Activated naive CD4-positive, alpha-beta T cell treated with anti-CD3 and anti-CD28 coated beads, Interleukin-2, amount 50 U/mL, for 24 hours (primary cell): ENCODE measurements at regions not wholly inside any gene's neighbourhood (a gene's known extent, or its start where the extent isn't known, plus 50 kb on each side); places are given as distances from the start of the nearest gene placed in this dataset.
"Not testable (repeated sequence)": the region's sequence is repeated elsewhere in the genome, so short reads cannot be mapped to it uniquely, and the experiment has no call there.

Source experiments
- H3K27ac Mint-ChIP-seq: one replicate; pipeline ENCODE4 v1.8.0; 2021; ENCODE audit warnings: mild to moderate bottlenecking, mixed read lengths
- H3K27me3 Mint-ChIP-seq: one replicate; pipeline ENCODE4 v1.8.0; 2021; ENCODE audit warnings: mixed read lengths
- H3K36me3 Mint-ChIP-seq: one replicate; pipeline ENCODE4 v1.8.0; 2021; ENCODE audit warnings: mixed read lengths
- H3K4me1 Mint-ChIP-seq: one replicate; pipeline ENCODE4 v1.8.0; 2021; ENCODE audit warnings: mixed read lengths
- H3K4me3 Mint-ChIP-seq: one replicate; pipeline ENCODE4 v1.8.0; 2021; ENCODE audit warnings: mild to moderate bottlenecking, mixed read lengths
- H3K9me3 Mint-ChIP-seq: one replicate; pipeline ENCODE4 v1.8.0; 2021; ENCODE audit warnings: mixed read lengths

- Mint-ChIP-seq H3K9me3 (no peaks in the 10 kb centered on the region), H3K27me3 (peaks cover 7% of the 10 kb centered on the region), H3K27ac (no peak overlapping the region), H3K4me3 (no peak overlapping the region), H3K36me3 (no peaks in the 10 kb centered on the region), H3K4me1 (no peaks in the 10 kb centered on the region)
Measured at GRCh38 chr3:153864793-153865192, 256.4 kb upstream of the ARHGEF26 start.

- no peaks in the 10 kb centered on the region for H3K36me3 Mint-ChIP-seq
- no peaks in the 10 kb centered on the region for H3K4me1 Mint-ChIP-seq
- no peak overlapping the region for H3K27ac Mint-ChIP-seq
- no peaks in the 10 kb centered on the region for H3K9me3 Mint-ChIP-seq
- H3K4me3 Mint-ChIP-seq = no peak overlapping the region
- H3K27me3 Mint-ChIP-seq = peaks cover 14% of the 10 kb centered on the region
Measured at GRCh38 chr3:153866901-153867300, 254.3 kb upstream of the ARHGEF26 start.

DNA sequence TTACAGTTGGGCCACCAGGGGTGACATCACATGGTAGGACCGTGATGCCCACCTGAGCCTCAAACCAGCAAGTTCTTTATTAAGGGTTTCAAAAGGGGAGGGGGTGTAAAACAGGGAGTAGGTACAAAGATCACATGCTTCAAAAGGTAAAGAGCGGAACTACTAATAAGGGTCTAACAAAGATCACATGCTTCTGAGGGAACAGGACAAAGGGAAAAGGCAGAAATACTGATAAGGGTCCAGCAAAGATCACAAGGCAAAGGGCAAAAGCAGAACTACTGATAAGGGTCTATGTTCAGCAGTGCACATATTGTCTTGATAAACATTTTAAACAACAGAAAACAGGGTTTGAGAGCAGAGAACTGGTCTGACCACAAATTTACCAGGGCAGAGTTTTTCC, 246.8 kb upstream of the ARHGEF26 start:
- H3K9me3 Mint-ChIP-seq, H3K27ac Mint-ChIP-seq: not testable (repeated sequence)

DNA sequence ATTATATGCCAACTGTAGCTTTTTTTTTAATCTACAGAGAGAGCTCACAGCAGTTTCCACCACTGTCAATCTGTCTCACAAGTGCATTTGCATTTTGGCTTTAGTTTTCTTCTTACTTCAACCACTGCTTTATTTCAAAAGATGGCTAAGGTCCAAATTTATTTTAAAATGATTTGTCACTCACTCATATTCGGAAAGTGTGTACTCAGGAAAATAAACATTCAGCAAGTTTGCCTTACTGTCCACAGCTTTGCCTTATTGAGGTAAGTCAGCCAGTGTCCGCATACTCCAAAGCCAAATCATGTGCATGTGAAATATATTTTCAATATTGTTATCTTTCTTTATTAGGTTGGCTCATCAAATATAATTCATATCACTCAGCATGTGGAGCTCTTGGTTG, 240.7 kb upstream of the ARHGEF26 start:
- Mint-ChIP-seq H3K9me3 (no peaks in the 10 kb centered on the region), H3K36me3 (no peaks in the 10 kb centered on the region), H3K27me3 (peaks cover 15% of the 10 kb centered on the region), H3K4me3 (no peak overlapping the region), H3K27ac (no peak overlapping the region), H3K4me1 (no peaks in the 10 kb centered on the region)

More for the DNA sequence above, 246.8 kb upstream of the ARHGEF26 start:
- H3K36me3 Mint-ChIP-seq, H3K4me1 Mint-ChIP-seq, H3K4me3 Mint-ChIP-seq: not testable (repeated sequence)
- peaks cover 13% of the 10 kb centered on the region for H3K27me3 Mint-ChIP-seq

DNA sequence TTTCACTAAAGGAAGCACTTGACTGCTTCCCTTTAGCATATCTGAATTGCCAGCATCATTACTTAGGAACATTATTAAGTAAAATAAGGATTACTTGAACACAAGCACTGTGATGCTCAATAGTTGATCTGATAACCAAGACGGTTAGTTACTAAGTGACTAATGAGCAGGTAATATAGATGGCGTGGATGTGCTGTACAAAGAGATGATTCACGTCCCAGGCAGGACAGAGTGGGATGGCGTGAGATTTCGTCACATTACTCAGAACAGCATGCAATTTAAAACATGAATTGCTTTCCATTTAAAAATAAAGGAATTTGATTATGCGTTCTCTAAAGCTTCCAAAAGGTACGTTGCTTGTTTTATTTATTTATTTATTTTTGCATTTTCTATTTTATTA, 240.0 kb upstream of the ARHGEF26 start:
- peaks cover 15% of the 10 kb centered on the region for H3K27me3 Mint-ChIP-seq
- H3K4me3 Mint-ChIP-seq = no peak overlapping the region
- no peaks in the 10 kb centered on the region for H3K36me3 Mint-ChIP-seq
- H3K4me1 Mint-ChIP-seq = no peaks in the 10 kb centered on the region
- H3K27ac Mint-ChIP-seq = no peak overlapping the region
- no peaks in the 10 kb centered on the region for H3K9me3 Mint-ChIP-seq

DNA sequence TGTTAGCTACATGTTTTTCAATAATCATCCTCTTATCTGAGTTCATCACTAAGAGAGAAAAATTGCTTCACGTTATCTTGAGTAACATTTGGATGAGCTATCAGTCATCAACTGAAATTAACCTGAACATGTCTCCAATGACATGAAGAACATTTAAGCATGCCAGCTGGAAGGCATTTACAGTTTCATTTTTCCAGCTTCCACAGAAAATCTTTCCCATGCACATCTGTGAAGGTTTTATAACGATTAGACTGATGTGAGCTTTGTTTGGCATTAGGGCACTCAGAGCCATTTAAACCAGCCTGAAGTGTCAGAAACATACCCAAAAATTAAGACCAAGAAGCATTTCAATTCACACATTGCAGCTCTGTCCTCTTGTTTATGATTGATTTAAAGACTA, 235.8 kb upstream of the ARHGEF26 start:
- H3K27ac Mint-ChIP-seq = no peak overlapping the region

GRCh38 chr3:153889905-153890334, 231.3 kb upstream of the ARHGEF26 start:
- Mint-ChIP-seq H3K27ac (no peak overlapping the region), H3K9me3 (no peaks in the 10 kb centered on the region), H3K36me3 (no peaks in the 10 kb centered on the region), H3K4me1 (no peaks in the 10 kb centered on the region), H3K4me3 (no peak overlapping the region), H3K27me3 (peaks cover 4% of the 10 kb centered on the region)

More for the DNA sequence above, 235.8 kb upstream of the ARHGEF26 start:
- Mint-ChIP-seq H3K4me3 (no peak overlapping the region), H3K4me1 (no peaks in the 10 kb centered on the region), H3K9me3 (no peaks in the 10 kb centered on the region), H3K36me3 (no peaks in the 10 kb centered on the region), H3K27me3 (peaks cover 10% of the 10 kb centered on the region)

DNA sequence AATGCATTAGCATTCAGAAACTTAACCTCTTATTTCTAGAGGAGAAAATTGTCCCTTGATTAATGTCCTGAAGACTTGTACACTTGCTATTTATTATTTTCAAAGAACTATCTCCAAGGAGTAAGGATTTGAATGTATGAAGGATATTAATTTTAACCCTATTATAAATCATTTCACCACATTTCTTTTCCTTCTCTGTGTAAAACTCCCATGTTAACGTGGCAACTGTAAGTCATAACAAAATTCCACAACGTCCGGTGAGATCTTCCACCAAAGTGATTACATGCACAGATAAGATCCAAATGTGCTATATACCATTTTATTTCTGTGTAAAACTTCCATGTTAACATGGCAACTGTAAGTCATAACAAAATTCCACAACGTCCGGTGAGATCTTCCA, 229.1 kb upstream of the ARHGEF26 start:
- Mint-ChIP-seq H3K4me1 (no peaks in the 10 kb centered on the region), H3K36me3 (no peaks in the 10 kb centered on the region), H3K9me3 (no peaks in the 10 kb centered on the region)

DNA sequence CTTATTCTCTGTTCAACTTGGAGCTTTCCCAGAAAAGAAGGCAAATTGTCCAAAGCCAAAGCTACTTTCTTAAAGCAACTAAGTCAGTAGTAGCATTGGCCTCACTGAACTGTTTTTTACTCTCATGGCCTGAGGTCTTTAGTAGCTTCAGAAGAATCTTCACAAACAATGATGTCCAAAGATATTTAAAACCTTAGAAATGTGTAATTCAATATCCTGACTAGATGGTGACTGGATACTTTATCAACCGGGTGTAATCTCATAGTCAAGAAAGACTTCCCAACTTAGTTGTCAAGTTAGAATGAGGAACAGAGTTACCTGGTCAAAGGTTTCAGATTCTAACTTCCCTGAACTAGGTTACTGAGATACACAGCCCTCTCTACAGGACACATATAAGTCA, 226.3 kb upstream of the ARHGEF26 start:
- Mint-ChIP-seq H3K9me3 (no peaks in the 10 kb centered on the region), H3K4me1 (no peaks in the 10 kb centered on the region), H3K27ac (no peak overlapping the region), H3K27me3 (peaks cover 4% of the 10 kb centered on the region), H3K4me3 (no peak overlapping the region), H3K36me3 (no peaks in the 10 kb centered on the region)

More for the DNA sequence above, 229.1 kb upstream of the ARHGEF26 start:
- H3K27ac Mint-ChIP-seq = no peak overlapping the region
- H3K27me3 Mint-ChIP-seq = peaks cover 4% of the 10 kb centered on the region
- no peak overlapping the region for H3K4me3 Mint-ChIP-seq

DNA sequence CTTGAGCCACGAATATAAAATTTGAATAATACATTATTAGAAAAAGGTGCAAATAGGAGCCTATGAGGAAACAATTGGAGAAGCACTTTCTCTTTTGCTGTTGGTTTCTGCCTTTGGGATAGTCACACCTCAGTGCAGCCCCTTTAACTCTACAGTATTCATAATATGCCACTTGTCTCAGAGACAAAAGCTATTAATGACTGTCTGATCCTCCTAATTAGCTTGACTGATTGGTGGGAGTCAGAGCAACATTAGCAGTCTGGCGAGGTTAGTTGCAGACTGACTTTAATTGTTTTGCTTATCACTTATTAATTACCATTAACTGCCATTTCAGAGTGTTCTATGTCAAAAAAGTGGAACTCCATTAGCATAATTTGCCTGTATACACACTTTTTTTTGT, 225.0 kb upstream of the ARHGEF26 start:
- no peaks in the 10 kb centered on the region for H3K4me1 Mint-ChIP-seq
- no peaks in the 10 kb centered on the region for H3K36me3 Mint-ChIP-seq
- H3K27me3 Mint-ChIP-seq = peaks cover 4% of the 10 kb centered on the region
- H3K9me3 Mint-ChIP-seq = no peaks in the 10 kb centered on the region
- H3K27ac Mint-ChIP-seq = no peak overlapping the region
- H3K4me3 Mint-ChIP-seq = no peak overlapping the region

GRCh38 chr3:153897025-153897723, 224.0 kb upstream of the ARHGEF26 start:
- H3K4me3 Mint-ChIP-seq = no peak overlapping the region
- no peaks in the 10 kb centered on the region for H3K4me1 Mint-ChIP-seq
- no peaks in the 10 kb centered on the region for H3K9me3 Mint-ChIP-seq
- H3K27ac Mint-ChIP-seq = no peak overlapping the region
- H3K27me3 Mint-ChIP-seq = peaks cover 4% of the 10 kb centered on the region
- no peaks in the 10 kb centered on the region for H3K36me3 Mint-ChIP-seq

DNA sequence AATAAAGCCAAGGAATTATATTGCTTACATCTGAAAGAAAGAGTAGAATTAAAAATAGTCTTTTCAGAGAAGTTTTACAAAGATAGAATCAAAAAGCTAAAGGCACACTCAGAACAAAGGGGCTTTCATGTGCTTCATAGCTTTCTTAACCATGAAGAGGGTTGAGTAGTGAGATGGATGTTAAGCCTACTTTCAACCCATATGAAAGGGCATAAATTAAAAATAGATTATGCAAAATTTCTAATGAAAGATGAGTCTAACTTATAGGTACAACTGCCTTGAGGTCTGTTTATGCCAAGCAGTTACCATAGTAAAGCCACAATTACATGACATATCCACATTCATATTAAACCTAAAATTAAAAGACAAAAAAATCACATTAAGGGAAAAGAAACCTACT, 223.3 kb upstream of the ARHGEF26 start:
- Mint-ChIP-seq H3K27me3 (peaks cover 5% of the 10 kb centered on the region), H3K4me1 (no peaks in the 10 kb centered on the region), H3K36me3 (no peaks in the 10 kb centered on the region), H3K9me3 (no peaks in the 10 kb centered on the region), H3K27ac (no peak overlapping the region), H3K4me3 (no peak overlapping the region)

GRCh38 chr3:153901152-153901551, 220.0 kb upstream of the ARHGEF26 start:
- H3K4me3 Mint-ChIP-seq = no peak overlapping the region
- H3K27me3 Mint-ChIP-seq = peaks cover 7% of the 10 kb centered on the region
- H3K4me1 Mint-ChIP-seq = no peaks in the 10 kb centered on the region
- H3K9me3 Mint-ChIP-seq = peaks cover 4% of the 10 kb centered on the region
- H3K27ac Mint-ChIP-seq = no peak overlapping the region
- H3K36me3 Mint-ChIP-seq = no peaks in the 10 kb centered on the region

DNA sequence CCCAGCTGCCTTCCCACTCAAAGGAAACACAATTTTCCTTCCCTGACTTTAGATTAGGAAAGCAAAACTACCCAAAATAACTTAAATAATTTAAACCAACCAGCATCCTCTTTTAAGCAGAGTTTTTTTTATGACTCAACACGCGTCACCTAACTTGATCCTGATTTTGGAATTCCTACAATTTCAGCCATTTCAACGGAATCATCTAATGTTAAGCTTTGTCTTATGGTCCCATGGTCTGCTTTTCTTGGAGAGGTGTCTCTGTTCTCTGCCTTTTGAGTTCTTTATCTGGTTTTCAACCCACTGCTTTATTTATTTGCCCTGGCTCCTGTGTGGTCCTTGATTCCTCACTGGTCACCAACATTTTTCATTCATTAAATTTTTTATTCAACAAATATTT, 219.2 kb upstream of the ARHGEF26 start:
- Mint-ChIP-seq H3K4me1 (no peaks in the 10 kb centered on the region), H3K4me3 (no peak overlapping the region), H3K36me3 (no peaks in the 10 kb centered on the region), H3K27ac (no peak overlapping the region), H3K9me3 (peaks cover 4% of the 10 kb centered on the region), H3K27me3 (peaks cover 7% of the 10 kb centered on the region)

DNA sequence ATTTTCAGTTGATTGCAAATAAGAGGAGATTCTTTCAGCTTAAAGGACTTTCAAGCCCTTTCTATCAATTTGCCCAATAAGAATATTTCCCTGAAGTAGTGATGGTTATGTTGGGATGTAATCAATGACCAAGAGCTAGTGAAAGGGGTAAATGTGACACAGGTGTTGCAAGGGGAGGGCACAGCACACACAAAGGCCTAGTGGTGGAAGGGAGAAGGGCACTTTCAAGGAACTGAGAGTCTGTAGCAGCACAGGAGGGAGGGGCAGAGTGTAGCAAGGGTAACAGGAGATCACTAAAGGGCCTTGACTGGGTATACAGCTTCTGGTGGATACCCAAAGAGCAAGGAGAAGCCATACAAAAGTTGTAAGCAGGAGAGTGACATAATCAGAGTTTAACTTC, 217.8 kb upstream of the ARHGEF26 start:
- H3K27ac Mint-ChIP-seq = no peak overlapping the region
- H3K9me3 Mint-ChIP-seq = peaks cover 4% of the 10 kb centered on the region
- no peaks in the 10 kb centered on the region for H3K36me3 Mint-ChIP-seq
- H3K27me3 Mint-ChIP-seq = peaks cover 10% of the 10 kb centered on the region
- H3K4me1 Mint-ChIP-seq = no peaks in the 10 kb centered on the region
- H3K4me3 Mint-ChIP-seq = no peak overlapping the region

- Mint-ChIP-seq H3K4me3 (no peak overlapping the region), H3K27me3 (peaks cover 16% of the 10 kb centered on the region), H3K4me1 (no peaks in the 10 kb centered on the region), H3K9me3 (peaks cover 4% of the 10 kb centered on the region), H3K27ac (no peak overlapping the region), H3K36me3 (no peaks in the 10 kb centered on the region)
Measured at GRCh38 chr3:153906366-153906765, 214.8 kb upstream of the ARHGEF26 start.

DNA sequence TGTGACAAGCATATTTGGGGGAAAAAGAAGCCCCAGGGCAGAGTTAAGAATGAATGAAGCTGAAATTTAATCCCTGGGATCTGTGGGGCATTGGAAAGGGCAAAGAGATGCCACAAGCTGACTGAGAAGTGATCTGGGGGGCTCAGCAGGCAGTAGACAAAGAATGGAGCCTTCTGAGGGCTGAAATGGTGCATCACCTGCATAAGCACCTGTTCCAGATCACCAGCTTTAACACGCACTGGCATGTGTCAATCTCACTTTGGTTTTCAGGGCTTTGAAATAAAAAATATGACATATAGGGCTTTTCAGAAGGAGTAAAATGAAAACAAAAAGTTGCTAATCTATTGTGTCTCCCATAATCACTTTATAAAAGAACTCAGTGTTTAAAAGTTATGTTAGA, 210.8 kb upstream of the ARHGEF26 start:
- H3K9me3 Mint-ChIP-seq = no peaks in the 10 kb centered on the region
- no peaks in the 10 kb centered on the region for H3K36me3 Mint-ChIP-seq
- no peak overlapping the region for H3K27ac Mint-ChIP-seq
- H3K4me1 Mint-ChIP-seq = no peaks in the 10 kb centered on the region
- H3K27me3 Mint-ChIP-seq = peaks cover 15% of the 10 kb centered on the region
- H3K4me3 Mint-ChIP-seq = no peak overlapping the region
